IPS-15b (cell line): ENCODE measurements at regions not wholly inside any gene's neighbourhood (a gene's known extent, or its start where the extent isn't known, plus 50 kb on each side); places are given as distances from the start of the nearest gene placed in this dataset.

Source experiments
- H3K27me3 ChIP-seq: one replicate; pipeline ENCODE4 v1.6.1; 2013; ENCODE audit warnings: low read length; ENCODE audit not compliant: control insufficient read depth, insufficient read depth
- H3K36me3 ChIP-seq: one replicate; pipeline ENCODE4 v1.6.1; 2013; ENCODE audit warnings: low read length; ENCODE audit not compliant: control insufficient read depth, insufficient read depth
- H3K4me1 ChIP-seq: one replicate; pipeline ENCODE4 v1.6.1; 2013; ENCODE audit warnings: mild to moderate bottlenecking, low read length; ENCODE audit not compliant: control insufficient read depth, insufficient read depth
- H3K4me3 ChIP-seq: one replicate; pipeline ENCODE4 v1.5.1; 2013; ENCODE audit warnings: low read depth, low read length
- H3K9ac ChIP-seq: one replicate; pipeline ENCODE4 v1.6.1; 2013; ENCODE audit warnings: low read depth, mild to moderate bottlenecking, low read length
- H3K9me3 ChIP-seq: one replicate; pipeline ENCODE4 v1.6.1; 2013; ENCODE audit warnings: mild to moderate bottlenecking, low read length; ENCODE audit not compliant: control insufficient read depth, insufficient read depth

DNA sequence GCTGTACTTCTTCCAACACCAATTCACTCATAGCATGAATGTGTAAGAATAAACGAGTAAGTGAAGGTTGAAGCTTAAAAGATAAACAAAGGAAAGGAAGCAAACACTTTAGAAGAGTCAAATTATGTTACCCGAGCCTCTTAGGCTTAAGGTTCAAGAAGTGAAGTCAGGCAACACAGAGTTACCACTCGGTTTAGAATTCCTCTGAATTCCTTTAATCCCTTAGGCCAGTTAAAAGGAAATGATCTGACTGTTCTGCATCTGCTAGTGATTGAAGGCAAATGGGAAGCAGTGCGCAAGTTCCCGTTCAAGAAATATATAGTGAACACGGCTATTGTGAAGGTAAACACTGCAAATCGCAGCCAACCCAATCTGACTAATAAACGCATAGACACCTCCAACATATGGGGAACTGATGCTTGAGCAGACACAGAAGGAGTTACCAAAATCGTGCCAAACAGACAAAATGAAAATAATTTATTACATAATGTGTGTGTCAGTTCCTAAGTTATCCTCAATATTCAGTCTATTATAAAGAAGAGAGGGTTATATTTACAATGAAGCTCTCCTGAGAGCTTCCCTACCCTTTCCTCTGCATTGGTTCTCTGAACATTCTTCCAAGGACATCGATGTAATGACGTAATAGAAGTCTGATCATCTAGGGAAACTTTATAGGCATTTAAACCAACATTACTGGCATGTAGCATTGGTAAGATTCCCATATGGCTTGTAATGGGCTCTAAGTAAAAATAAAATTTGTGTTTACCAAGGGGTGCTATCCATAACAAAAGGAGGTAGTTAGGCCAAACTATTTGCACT, 837.1 kb upstream of the ZNF608 start:
- H3K36me3 ChIP-seq: no peaks in the 10 kb centered on the region
- H3K4me1 ChIP-seq: no peaks in the 10 kb centered on the region
- H3K27me3 ChIP-seq: no peaks in the 10 kb centered on the region
- H3K4me3 ChIP-seq: no peak overlapping the region
- H3K9ac ChIP-seq: no peak overlapping the region
- no peaks in the 10 kb centered on the region for H3K9me3 ChIP-seq

DNA sequence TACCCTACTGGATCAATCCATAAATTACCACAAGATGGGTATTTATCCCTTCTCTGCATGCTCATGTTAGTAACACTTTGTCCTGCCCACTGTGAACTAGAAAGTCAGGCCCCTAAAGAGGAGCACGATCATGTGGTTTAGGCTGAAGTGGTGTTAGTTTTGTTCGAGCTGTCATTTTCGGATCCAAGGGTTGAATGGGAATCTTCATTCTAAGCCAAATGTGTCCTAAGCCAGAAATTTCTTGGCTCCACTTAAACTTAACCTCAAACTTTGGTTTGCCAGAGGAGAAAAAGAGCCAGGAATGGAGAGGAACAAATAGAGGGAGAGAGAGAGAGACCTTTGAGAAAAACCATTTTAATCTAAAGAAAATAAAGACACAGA, 837.7 kb upstream of the ZNF608 start:
- Histone ChIP-seq H3K9ac (no peak overlapping the region), H3K9me3 (no peaks in the 10 kb centered on the region), H3K27me3 (no peaks in the 10 kb centered on the region), H3K4me1 (no peaks in the 10 kb centered on the region), H3K36me3 (no peaks in the 10 kb centered on the region), H3K4me3 (no peak overlapping the region)

DNA sequence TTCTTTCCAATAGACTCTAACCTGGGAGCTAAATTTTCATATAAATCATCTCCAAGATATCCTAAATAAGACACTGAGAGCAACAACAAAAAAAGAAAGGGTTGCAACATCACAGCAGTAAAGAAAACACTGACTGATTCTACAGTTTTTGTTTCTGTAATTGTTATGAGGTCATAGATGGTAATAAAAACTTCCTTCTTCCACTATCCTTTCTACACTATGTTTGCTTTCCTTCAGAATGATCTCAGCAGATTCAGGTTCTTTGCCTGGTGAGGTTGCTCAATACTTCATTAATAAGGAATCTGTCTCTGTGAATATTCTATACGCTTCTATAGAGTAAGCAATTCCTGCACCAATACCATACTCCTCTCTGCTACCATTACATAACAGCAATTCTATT, 835.6 kb upstream of the GRAMD2B start:
- no peaks in the 10 kb centered on the region for H3K4me1 ChIP-seq
- no peaks in the 10 kb centered on the region for H3K9me3 ChIP-seq
- H3K4me3 ChIP-seq: no peak overlapping the region
- no peaks in the 10 kb centered on the region for H3K36me3 ChIP-seq
- no peaks in the 10 kb centered on the region for H3K27me3 ChIP-seq
- H3K9ac ChIP-seq: no peak overlapping the region

DNA sequence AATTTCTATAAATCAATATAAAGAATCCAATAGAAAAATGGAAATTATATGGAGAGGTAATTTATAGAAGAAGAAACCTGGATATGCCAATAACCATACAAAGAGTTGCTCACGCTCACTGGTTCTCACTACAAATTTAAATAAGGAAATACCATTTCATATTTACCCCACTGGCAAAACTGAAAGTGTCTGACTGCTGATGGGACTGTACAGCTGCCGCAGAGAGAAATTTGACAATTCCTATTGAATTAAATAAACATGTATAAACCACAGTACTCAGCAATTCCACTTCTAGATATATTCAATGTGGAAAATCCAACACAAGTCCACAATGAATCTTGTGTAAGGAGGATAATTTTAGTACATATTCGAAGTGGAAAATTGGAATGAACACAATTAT, 830.4 kb upstream of the GRAMD2B start:
- H3K4me3 ChIP-seq: no peak overlapping the region
- H3K27me3 ChIP-seq: no peaks in the 10 kb centered on the region
- no peak overlapping the region for H3K9ac ChIP-seq
- H3K36me3 ChIP-seq: no peaks in the 10 kb centered on the region
- H3K4me1 ChIP-seq: no peaks in the 10 kb centered on the region
- H3K9me3 ChIP-seq: no peaks in the 10 kb centered on the region

- Histone ChIP-seq H3K9ac (no peak overlapping the region), H3K4me1 (no peaks in the 10 kb centered on the region), H3K27me3 (no peaks in the 10 kb centered on the region), H3K36me3 (no peaks in the 10 kb centered on the region), H3K4me3 (no peak overlapping the region), H3K9me3 (no peaks in the 10 kb centered on the region)
Observed at GRCh38 chr5:125595095-125595494, 828.1 kb upstream of the GRAMD2B start.

DNA sequence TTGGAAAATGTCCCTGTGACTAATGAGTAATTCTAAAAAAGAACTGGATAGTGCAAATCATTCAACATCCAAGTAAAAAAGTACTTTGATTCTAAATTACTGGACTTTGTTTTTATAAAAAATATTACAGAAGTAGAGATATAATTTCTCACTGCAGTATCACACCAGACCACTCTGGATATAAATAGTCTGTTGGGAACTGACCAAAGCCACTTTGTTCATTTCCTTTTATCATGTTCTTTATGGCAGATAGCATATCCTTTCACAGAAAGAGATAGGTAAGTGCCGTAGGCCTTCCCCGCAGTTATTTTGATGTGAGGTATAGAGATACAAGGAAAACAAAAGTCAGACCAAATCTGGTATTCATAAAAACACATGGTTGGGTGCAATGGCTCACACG, 827.4 kb upstream of the GRAMD2B start:
- no peaks in the 10 kb centered on the region for H3K4me1 ChIP-seq
- no peaks in the 10 kb centered on the region for H3K27me3 ChIP-seq
- H3K4me3 ChIP-seq: no peak overlapping the region
- no peak overlapping the region for H3K9ac ChIP-seq
- no peaks in the 10 kb centered on the region for H3K9me3 ChIP-seq
- H3K36me3 ChIP-seq: no peaks in the 10 kb centered on the region

DNA sequence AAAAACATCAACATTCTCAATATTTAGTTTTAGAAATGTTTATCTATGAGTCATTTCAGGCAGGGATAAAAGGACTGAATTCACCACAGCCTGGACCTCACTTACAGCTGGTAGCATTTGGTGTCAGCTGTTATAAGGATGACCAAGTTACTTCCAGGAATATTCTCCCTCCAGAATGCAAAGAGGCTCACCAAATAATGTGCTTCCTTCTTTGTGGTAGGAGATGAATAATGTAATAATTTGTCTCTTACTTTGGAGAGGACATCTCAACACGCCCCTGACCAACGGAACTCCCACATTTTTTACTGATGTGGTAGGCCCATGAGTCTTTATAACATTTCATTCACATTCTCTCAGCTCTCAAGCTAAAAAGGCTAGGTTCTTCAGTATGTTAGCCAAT, 825.9 kb upstream of the GRAMD2B start:
- Histone ChIP-seq H3K9me3 (no peaks in the 10 kb centered on the region), H3K4me1 (no peaks in the 10 kb centered on the region), H3K9ac (no peak overlapping the region), H3K4me3 (no peak overlapping the region), H3K27me3 (no peaks in the 10 kb centered on the region), H3K36me3 (no peaks in the 10 kb centered on the region)

DNA sequence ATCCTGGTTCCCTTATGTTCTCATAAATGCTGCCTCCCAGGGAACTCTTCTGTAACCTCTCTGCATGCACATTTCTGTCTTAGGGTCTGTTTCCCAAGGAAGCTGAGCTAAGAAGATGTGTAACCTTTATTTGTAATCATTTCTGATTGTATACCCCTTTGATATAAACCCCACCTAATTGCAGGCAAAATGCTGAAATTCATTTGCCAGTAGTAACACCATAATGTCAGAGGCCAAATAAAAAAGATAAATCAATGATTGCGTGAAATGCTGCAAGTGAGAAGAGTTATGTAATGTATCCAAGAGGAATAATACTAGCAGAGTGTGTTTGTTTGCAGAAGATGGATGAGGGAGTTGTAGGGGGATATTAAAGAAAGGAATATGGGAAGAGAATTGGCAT, 822.6 kb upstream of the GRAMD2B start:
- H3K36me3 ChIP-seq: no peaks in the 10 kb centered on the region
- H3K4me3 ChIP-seq: no peak overlapping the region
- no peaks in the 10 kb centered on the region for H3K9me3 ChIP-seq
- H3K4me1 ChIP-seq: no peaks in the 10 kb centered on the region
- H3K9ac ChIP-seq: no peak overlapping the region
- no peaks in the 10 kb centered on the region for H3K27me3 ChIP-seq

DNA sequence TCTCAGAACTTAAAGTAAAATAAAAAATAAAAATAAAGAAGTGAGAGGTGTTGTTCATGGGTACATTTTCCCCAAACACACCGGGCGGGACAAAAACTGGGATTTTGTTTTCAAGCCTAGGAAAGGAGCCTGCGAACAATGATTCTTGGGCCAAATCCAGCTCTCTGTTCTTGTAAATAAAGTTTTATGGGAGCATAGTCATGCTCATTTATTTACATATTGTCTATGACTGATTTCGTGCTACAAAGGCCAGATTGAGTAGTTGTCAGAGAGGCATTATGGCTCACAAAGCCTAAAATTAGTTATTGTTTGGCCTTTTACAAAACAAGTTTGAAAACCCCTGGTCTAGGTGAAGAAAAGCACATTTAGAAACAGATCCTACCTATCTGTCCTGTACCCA, 821.0 kb upstream of the GRAMD2B start:
- Histone ChIP-seq H3K9me3 (no peaks in the 10 kb centered on the region), H3K36me3 (no peaks in the 10 kb centered on the region), H3K4me3 (no peak overlapping the region), H3K27me3 (no peaks in the 10 kb centered on the region), H3K4me1 (no peaks in the 10 kb centered on the region), H3K9ac (no peak overlapping the region)

DNA sequence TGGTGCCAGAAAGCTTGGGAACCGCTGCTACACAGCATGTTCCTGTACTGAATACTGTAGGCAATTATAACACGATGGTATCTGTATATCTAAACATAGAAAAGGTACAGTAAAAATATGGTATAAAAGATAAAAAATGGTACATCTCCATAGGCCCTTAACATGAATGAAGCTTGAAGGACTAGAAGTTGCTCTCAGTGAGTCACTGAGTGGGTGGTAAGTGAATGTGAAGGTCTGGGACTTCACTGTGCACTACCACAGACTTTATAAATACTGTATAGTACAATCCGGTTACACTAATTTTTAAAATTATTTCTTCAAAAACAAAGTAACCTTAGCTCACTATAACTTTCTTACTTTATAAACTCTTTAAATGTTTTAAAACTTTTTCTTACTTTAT, 819.9 kb upstream of the GRAMD2B start:
- Histone ChIP-seq H3K4me1 (no peaks in the 10 kb centered on the region), H3K4me3 (no peak overlapping the region), H3K36me3 (no peaks in the 10 kb centered on the region), H3K27me3 (no peaks in the 10 kb centered on the region), H3K9ac (no peak overlapping the region), H3K9me3 (no peaks in the 10 kb centered on the region)

DNA sequence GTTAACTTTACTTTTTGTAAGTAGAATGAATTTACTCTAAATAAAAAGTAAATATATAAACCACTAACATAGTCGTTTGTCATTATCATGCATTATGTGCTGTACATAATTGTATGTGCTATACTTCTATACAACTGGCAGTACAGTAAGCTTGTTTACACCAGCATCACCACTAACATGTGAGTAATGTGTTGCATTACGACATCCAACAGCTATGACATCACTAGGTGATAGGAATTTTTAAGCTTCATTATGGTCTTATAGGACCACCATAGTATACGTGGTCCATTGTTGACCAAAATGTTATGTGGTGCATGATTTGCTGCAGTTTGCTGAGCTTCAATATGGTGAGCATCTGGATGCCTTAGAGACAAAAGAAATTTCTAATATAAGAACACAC, 819.1 kb upstream of the GRAMD2B start:
- H3K27me3 ChIP-seq: no peaks in the 10 kb centered on the region
- H3K36me3 ChIP-seq: no peaks in the 10 kb centered on the region
- H3K9ac ChIP-seq: no peak overlapping the region
- H3K4me1 ChIP-seq: no peaks in the 10 kb centered on the region
- no peaks in the 10 kb centered on the region for H3K9me3 ChIP-seq
- H3K4me3 ChIP-seq: no peak overlapping the region

DNA sequence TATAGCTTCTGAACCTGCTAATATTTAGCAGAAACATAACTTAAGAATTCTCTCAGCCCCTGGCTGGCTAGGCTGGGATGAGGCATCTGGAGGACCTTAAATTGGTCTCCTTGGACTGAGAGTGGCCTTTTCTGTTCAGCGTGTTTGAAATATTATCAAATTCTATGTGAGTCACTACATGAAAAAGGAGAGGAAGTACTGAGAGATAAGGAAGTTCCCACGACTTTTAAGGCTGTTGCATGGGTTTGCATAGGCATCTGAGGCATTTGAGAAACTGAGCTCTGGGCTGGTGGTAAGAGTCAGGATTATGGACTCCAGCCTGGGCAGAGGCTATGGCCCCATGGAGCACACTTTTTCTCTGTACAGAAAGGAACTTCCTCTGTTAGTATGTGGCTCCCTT, 816.2 kb upstream of the GRAMD2B start:
- Histone ChIP-seq H3K36me3 (no peaks in the 10 kb centered on the region), H3K4me3 (no peak overlapping the region), H3K4me1 (no peaks in the 10 kb centered on the region), H3K27me3 (no peaks in the 10 kb centered on the region), H3K9me3 (no peaks in the 10 kb centered on the region), H3K9ac (no peak overlapping the region)
